ENCODE measurements at regions not wholly inside any gene's neighbourhood (a gene's known extent, or its start where the extent isn't known, plus 50 kb on each side); places are given as distances from the start of the nearest gene placed in this dataset.

- DNase-seq (ENCODE audit: low spot score) (no peak), ATAC-seq (no peak)
Measured at GRCh38 chr20:48075591-48076174, 290.4 kb upstream of the SULF2 start.

DNA sequence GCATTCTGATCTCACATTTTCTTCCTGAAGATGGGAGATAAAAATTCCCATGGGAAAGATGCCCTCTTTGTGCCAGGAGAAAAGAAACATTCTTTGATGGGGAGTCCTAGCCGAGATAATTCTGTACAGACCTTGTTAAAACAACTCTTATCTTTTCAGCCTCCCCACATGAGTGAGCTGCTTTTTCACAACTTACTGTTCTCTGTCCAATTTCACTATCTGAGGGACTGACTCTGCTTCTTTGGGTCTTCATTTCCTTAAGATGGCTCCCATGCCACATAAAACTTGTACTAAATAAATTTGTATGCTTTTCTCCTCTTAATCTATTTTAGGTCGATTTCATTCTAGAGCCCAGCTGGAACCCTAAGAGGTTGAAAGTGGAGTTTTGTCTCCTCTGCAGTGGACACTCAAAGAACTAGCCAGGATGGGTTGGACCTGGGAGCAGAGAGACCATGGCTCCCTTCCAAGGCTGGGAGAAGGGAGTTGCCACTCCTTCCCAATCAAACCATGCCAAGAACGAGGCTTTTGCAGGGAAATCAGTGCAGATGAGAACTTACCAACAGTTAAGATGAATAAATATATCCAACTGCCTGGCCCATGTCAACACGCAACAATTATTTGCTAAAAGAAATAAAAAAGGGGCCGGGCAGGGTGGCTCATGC is 285.8 kb upstream of the SULF2 start:
- no peak for ATAC-seq
- no peak for DNase-seq (ENCODE audit: low spot score)

DNA sequence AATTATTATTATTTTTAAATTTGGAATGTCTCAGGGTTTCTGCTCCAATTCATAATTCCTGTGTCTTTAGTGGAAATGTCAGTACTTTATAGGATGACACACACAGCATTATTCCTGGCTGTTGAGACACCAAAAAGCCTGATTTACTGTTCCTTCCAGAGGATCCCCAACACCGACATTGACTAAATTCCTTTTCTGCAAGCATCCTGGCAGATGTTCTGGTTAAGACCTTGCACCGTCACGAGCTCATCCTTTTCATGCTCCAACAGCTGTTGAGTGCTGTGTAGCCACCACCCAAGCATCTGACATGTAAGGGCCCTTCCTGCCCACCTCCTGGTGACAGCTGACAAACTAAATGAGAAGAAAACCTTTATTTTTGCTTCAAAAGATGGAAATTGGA is 284.3 kb upstream of the SULF2 start:
- no peak for DNase-seq (ENCODE audit: low spot score)

GRCh38 chr20:48066851-48067250 is 281.6 kb upstream of the SULF2 start:
- ATAC-seq: no peak
- no peak for DNase-seq (ENCODE audit: low spot score)

More for the DNA sequence above, 284.3 kb upstream of the SULF2 start:
- no peak for ATAC-seq

DNA sequence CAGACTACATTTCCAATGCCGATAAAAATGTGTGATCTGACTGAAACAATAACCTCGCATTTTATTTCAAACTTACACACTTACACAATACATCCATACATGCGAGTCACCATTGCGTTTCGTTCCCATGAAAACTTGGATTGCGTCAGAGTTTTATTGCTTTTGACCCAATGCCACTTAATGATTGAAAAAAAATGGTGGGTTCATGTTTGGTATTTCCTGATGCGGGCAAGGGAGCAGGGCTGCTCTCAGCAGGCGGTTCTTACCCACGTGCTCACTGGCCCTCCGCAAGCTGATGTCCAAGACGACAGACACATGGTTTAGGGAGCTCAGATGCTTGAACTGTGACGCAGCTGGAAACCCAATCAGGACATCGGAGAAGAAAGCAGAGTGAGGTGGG is 281.0 kb upstream of the SULF2 start:
- ATAC-seq: no peak
- DNase-seq (ENCODE audit: low spot score): no peak

GRCh38 chr20:48065833-48066232 is 280.6 kb upstream of the SULF2 start:
- DNase-seq (ENCODE audit: low spot score) (no peak), ATAC-seq (no peak)

DNA sequence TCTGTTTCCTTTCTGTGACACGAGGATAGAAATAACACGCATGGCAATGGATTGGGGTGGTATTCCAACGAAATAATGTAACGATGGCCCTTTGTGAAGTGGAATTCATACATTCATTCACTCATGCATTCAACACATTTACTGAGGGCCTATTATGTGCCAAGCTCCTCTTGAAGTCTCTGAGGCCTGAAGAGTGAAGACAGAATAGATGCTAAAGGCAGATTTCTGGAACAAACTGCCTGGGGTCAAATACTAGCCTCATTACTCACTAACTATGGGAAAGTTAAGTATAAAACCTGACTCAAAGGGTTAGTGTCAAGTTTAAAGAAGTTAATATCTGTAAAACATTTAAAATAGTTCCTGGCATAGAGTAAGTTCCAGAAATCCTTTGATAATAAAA is 279.6 kb upstream of the SULF2 start:
- no peak for ATAC-seq

DNA sequence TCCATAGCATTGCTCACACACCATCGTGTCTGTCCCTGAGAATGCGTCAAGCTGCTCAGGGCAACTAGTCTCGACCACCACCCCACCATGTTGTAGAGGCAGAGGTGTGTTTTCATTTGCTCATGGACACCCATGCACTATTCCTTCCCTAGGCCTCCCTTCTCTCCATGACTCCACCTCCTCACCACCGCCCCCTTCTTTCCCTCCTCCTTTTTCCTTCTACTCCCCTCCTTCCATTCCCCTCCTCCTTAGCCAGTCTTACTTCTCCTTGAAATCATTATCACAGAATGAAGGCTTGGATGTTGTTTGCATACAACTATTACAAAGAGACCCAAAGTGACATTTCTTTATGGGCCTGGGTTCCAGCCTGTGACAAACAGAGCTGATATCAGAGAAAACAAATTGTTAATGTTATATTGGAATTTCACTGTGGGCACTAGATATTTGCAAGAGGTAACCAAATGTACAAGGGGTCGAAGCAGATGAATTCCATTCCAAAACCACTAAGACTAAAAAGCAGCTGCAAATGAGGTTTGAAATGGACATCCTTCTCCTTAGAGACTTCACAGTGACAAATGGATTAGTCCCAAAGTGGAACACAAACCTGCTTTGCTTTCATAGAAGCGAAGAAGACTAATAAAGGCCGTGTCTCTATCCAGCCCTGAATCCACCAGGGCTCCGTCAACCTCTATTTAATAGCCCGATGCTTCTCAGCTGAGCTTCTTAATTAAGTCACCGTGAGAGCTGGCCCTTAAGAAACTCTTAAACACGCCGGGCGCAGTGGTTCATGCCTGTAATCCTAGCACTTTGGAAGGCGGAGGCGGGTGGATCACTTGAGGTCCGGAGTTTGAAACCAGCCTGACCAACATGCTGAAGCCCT is 275.8 kb upstream of the SULF2 start:
- ATAC-seq: no peak
- DNase-seq (ENCODE audit: low spot score): no peak

More for the DNA sequence above, 279.6 kb upstream of the SULF2 start:
- no peak for DNase-seq (ENCODE audit: low spot score)

DNA sequence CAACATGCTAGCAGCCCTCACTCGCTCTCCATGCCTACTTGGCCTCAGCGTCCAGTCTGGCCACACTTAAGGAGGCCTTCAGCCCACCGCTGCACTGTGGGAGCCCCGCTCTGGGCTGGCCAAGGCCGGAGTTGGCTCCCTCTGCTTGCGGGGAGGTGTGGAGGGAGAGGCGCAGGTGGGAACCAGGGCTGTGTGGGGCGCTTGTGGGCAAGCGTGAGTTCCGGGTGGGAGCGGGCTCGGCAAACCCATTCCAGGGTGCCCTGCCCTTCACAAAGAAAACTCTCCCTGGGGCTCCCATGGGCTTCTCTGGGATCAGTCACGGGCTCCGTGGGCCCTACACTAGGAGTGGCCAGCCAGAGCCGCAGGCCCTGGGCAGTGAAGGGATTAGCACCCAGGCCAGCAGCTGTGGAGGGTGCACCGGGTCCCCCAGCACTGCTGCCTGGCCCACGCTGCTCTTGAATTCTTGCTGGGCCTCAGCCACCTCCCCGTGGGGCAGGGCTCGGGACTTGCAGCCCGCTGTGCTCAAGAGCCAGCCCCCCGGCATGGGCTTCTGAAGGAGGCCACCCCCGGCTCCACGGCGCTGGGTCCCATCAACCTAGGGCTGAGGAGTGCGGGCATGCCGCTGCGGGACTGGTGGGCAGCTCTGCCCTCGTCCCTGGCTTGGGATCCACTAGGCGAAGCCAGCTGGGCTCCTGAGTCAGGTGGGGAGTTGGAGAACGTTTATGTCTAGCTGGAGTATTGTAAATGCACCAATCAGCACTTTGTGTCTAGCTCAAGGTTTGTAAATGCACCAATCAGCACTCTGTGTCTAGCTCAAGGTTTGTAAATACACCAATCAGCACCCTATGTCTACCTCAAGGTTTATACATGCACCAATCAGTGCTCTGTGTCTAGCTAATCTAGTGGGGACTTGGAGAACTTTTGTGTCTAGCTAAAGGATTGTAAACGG is 273.6 kb upstream of the SULF2 start:
- ATAC-seq (no peak), DNase-seq (ENCODE audit: low spot score) (no peak)

GRCh38 chr20:48057739-48058138 is 272.5 kb upstream of the SULF2 start:
- DNase-seq (ENCODE audit: low spot score) (no peak), ATAC-seq (no peak)

- ATAC-seq: no peak
Measured at GRCh38 chr20:48057251-48057650, 272.0 kb upstream of the SULF2 start.

DNA sequence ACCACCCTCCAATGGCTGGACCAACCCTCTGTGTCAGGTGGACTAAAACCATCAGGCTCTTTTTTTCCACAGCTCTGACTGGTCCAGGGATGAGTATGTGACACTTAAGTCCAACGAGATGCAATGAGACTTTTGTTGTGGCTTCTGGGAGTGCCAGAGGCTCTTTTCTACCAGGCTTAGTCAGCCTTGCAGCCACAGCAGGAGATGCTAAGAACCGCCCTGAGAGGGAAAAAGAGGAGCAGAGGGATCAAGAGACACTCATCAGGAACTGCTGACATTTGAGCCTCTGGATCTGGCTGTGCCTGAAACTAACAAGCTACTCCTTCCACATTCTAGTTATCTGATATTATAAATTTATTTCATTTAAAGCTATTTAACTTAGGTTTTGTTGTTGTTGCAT is 270.9 kb upstream of the SULF2 start:
- DNase-seq (ENCODE audit: low spot score) (no peak), ATAC-seq (no peak)

More at GRCh38 chr20:48057251-48057650, 272.0 kb upstream of the SULF2 start:
- no peak for DNase-seq (ENCODE audit: low spot score)

DNA sequence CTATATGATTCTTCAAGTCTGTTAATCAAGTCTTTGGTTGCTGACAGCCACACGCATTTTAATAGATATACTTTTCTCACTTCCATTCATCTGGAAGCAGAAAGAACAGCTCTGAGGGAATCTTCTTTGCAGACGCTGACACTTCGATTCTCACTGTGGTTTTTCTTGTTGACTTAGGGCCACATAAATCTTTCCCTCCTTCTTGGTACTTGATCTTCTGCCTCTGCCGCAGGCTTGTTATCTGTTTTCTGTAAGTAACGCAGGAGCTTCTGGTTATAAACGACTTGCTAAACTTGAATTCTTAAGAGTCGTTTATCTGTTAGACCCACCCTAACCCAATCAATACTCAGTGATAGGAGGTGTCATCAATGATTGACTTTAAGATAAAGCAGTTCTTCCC is 268.8 kb upstream of the SULF2 start:
- no peak for DNase-seq (ENCODE audit: low spot score)
- ATAC-seq: no peak

DNA sequence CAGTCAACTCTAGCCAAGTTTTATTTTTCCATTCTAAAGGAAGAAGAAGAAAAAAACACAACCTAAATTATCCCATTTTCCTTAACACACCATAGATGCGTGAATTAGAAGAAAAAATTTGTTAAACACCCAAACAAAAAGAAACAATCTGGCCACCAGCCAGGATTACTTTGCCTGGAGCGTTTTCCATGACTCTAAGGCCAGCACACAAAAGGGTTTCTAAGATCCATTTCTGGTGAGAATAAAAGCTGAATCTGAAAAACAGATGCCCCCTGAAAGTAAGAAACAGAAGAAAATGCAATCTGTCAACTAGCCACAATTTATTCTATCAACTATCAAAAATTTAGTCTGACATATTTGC is 267.2 kb upstream of the SULF2 start:
- ATAC-seq (no peak), DNase-seq (ENCODE audit: low spot score) (no peak)

GRCh38 chr20:48051794-48052474 is 266.7 kb upstream of the SULF2 start:
- ATAC-seq: no peak
- no peak for DNase-seq (ENCODE audit: low spot score)

DNA sequence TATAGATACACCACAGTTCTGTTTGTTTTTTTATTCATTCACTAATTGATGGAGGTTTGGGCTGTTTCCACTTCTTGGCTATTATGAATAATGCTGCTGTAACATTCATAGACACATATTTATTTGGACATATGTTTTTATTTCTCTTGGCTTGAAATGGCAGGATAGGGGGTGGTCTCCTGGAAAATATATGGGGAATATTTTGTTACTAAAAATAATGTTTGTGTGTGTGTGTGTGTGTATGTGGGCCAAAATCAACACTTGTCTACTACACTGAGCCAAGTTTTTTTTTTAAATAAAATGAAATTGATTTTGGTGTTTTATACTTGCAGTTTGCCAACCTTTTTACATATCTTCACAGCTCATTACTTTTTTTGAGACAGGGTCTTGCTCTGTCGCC is 264.4 kb upstream of the SULF2 start:
- ATAC-seq (no peak), DNase-seq (ENCODE audit: low spot score) (no peak)

- ATAC-seq (no peak), DNase-seq (ENCODE audit: low spot score) (no peak)
Measured at GRCh38 chr20:48049171-48049570, 263.9 kb upstream of the SULF2 start.

DNA sequence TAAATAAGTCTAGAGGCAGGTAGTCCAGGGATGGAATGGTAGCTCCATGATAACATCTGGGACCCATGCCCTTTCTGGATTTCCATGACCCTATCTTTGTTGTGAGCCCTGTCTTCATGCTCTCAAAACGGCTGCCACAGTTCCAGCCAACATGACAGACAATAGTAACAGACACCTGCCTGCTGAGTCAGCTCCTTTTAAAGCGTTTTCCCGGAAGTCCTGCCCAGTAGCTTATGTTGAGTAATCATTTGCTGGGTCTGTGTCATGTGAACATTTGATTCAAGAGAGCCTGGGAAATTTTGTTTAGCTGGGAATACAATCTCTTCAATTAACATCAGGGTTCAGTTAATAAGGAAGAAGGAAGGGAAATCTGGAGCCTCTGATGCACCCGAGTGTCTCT is 262.2 kb upstream of the SULF2 start:
- no peak for DNase-seq (ENCODE audit: low spot score)

DNA sequence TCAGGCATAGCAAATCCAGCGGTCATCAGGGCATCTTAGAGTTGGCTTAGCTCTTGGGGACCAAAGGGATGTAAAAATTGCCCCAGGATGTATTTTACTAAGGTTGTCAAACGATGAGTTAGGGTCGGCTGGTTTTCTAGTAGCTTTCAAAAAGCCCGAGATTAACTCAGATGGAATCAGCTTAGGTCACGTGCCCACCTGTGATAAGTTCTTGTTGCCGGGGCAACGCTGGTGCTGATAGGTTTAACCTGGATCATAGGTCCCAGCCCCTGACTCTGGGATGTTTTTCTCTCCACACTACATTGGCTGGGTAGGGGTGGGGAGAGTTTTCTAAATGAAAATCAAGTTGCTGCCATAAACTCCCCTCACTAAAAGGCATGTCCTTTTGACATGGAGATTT is 257.3 kb upstream of the SULF2 start:
- no peak for ATAC-seq

More for the DNA sequence above, 262.2 kb upstream of the SULF2 start:
- ATAC-seq: no peak

GRCh38 chr20:48041078-48041780 is 255.9 kb upstream of the SULF2 start:
- ATAC-seq (no peak), DNase-seq (ENCODE audit: low spot score) (no peak)

More for the DNA sequence above, 257.3 kb upstream of the SULF2 start:
- DNase-seq (ENCODE audit: low spot score): no peak

Measured in left lobe of liver (tissue), 2 donors.